ENCODE measurements at regions not wholly inside any gene's neighbourhood (a gene's known extent, or its start where the extent isn't known, plus 50 kb on each side); places are given as distances from the start of the nearest gene placed in this dataset.

DNA sequence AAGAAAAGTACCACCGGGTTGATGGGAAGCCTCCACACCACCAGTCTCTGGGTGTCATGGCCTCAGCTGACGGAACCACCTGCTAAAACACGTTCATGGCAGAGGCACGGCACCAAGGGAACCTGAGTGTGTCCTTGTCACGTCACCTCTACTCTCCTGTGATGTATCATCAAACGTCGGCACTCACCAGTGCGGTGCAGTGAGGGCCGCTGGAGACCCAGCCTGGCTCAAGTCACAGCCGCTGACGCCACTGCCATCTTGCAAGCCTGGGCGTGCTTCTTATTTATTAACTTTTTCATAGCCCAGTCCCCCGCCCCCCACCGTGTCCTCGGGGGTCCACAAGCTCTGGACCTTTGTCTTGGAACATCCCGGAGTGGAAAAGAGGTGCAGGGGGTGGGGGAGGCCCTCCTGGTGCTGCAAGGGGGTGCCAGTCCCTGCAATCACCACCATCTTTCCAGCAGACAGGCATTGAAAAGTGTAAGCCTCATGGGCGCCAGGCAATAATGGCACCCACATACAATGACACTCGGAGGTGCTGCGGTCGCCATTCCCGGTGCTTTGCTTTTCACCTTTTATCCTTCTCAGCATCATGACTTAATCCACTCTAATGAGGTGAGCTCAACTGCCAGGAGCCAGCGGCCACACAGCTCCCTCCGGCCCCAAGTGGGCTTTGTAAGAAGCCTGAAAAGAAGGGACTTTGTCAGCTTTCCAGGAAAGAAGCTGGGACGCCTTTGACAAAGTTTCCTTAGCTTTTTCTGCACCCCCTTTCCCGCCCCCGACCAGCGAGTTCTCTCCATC lies 202.3 kb upstream of the IRX1 start:
- DNase-seq: peak in 1 of 2 experiments; percentile 96

- DNase-seq: peak in 1 of 2 experiments; percentile 43
These were observed 203.2 kb upstream of the IRX1 start for GRCh38 chr5:3392306-3392939.

DNA sequence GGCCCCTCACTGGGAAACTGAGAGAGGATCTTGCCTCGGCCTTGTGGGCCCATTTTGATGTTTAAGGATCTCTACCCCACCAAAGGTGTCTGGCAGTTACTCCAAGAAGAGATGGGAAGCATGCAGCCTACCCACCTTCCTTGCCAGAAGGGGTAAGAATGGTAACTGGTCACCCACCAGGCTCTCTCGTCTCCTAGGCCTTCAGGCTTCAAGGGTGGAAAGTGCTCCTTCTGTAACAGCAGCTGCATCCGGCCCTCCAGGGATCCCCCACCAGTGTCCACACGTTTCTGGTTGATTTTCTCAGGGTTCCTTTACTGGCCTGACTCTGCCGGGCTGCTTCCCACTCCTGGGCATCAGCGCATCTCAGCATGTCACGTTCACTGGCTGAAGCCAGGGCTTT lies 204.4 kb upstream of the IRX1 start:
- no peak for DNase-seq

- DNase-seq: peak in 1 of 2 experiments; percentile 16
These were observed 206.1 kb upstream of the IRX1 start for GRCh38 chr5:3389471-3390026.

GRCh38 chr5:3386637-3387036 lies 209.0 kb upstream of the IRX1 start:
- DNase-seq: no peak

GRCh38 chr5:3385991-3386519 lies 209.6 kb upstream of the IRX1 start:
- no peak for DNase-seq

DNA sequence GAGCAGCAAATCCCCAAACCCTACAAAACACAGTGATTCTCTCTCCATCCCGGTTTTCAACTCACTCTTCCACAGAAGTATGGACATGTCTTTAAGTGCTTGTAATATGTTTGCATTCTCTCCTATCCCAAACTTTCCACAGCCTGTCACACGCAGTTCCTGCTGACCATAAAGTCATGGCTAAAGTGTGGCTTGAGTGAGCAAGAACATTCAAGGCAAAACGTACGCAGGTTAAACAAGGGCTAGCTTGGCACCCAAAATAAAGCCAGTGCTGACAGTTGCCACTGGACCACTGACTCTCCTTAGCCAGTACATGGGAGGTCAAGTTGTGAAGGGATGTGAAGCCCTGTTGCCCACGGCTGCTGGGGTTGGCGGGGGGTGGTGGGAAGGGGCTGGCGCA lies 211.1 kb upstream of the IRX1 start:
- DNase-seq: no peak

GRCh38 chr5:3382782-3383181 lies 212.8 kb upstream of the IRX1 start:
- no peak for DNase-seq

DNA sequence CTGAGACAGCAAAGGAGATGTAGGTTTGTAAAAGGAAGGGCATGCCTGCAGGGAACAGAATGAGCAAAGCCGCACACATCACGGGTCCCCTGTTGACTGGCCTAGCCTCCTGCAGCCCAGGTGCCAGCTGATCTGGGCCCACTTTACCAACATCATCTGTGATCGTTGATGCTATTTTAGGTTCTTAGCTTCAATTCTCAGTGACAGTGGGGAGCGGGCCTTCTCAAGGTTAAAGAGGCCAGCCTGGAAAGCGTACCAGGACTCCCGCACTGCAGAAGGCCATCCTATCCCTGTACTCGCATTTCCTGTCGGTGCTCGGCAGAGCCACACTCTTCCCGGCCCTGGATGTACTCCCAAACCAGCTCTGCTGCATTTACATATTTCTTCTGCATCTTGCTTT lies 213.5 kb upstream of the IRX1 start:
- DNase-seq: no peak

DNA sequence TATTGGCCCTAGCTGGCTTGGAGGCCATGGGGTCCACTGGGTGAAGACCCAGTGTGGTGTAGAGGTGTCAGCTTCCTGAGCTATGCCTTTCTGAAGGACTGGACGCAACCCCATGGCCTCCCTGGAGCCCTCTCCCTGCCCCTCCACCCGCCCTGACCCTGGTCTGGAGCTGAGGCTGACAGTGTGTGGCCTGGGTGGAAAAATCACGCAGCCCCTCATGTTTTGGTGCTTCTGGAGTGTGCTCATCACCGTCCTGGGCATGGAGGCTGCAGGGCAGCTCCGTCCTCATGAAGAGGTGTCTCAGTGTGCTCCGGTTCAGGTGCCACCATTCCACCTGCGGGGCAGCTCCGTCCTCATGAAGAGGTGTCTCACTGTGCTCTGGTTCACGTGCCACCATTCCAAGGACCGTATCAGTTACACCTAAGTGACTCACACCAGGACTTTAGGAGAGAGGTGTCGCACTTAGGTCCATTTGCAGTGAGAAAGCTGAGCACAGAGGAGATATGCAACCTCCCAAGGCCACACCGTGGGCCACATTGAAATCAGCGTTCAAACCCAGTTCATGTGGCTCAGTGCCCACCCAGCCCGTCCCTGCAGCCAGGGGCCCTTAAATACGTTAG lies 214.3 kb upstream of the IRX1 start:
- no peak for DNase-seq

DNA sequence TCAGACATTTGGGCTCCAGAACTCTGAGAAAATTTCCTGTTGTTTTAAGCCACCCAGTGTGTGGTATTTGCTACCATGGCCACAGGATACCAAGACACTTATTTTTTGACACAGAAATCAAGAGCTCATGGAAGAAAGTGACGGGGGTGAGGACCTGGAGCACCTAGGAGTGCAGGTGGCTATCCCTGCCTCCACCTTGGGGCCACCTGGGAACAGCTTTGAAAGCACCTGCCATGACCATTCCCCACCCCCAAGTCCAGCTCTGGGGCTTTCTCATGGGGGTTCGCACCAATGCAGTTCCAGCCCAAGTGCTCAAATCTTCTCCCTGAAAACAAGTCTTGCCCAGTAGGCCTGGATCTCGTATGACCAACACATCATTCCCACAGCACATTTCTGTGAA lies 214.9 kb upstream of the IRX1 start:
- DNase-seq: no peak

DNA sequence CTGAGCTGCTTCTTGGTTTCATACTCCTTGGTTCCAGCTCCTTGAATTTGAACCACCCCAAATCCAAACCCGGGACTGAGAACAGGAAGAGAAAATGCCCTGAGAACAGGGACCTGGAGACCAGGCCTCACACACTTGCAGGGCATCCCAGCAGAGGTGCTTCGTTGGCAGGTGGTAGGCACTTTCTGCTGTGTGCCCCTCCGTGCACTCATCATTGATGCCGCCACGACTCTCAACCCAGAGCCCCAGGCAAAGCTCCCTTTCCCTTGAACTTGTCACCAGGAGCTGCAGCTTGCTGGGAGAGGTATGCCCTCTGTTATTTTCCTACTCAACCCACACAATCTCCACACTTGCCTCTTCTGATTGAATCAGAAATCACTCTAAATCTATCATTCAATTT lies 217.8 kb upstream of the IRX1 start:
- no peak for DNase-seq

- no peak for DNase-seq
These were observed 218.5 kb upstream of the IRX1 start for GRCh38 chr5:3377176-3377575.

DNA sequence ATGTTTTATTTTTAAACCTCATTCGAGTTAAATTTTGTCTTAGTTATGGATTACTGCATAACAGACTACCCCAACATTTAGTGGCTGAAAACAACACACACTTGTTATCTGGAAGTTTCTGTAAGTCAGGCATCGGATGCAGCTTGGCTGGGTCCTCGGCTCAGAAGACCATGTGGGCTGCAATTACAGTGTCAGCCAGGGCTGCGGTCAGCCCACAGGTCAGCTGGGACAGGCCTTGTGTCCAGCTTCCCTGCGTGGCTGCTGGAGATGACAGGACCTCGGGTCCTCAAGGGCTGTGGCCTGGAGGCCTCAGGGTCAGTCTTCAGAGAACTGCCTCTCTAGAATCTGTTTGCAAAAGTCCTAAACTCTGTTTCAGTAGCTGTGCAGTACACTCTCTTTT lies 219.0 kb upstream of the IRX1 start:
- DNase-seq: no peak

- DNase-seq: no peak
These were observed 219.9 kb upstream of the IRX1 start for GRCh38 chr5:3375586-3376311.

DNA sequence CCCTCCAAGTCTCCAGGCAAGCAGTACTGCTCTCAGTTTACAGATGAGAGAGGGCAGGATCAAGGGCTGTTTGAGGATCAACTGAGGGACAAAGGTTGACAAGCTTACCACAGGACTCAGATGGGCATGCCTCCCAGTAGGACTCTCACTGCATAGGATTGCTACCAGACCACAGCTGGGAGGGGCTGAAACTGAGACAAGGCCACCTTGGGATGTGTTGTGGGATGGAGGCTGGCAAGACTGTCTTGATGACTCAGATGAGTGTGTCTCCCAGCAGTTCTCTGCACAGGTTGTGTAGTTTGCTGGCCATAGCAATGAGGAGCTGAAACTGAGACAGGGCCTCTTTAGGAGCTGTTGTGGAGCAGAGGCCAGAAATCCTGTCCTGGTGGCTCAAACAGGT lies 222.2 kb upstream of the IRX1 start:
- no peak for DNase-seq

DNA sequence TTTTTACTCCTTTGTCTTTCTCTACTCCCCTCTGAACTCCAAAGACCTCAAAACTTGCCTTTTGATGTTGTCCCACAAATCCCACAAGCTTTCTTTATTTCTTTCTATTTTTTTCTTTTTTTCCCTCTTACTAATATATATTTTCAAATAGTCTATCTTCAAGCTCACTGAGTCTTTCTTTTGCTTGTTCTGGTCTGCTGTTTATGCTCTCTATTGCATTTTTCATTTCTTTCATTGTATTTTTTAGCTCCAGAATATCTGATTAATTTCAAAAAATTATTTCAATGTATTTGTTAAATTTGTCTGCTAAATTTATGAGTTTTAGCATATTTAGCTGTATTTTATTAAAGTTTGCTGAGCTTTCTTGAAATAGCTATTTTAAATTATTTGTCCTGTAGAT lies 223.3 kb upstream of the IRX1 start:
- DNase-seq: no peak

- DNase-seq: no peak
These were observed 230.0 kb upstream of the IRX1 start for GRCh38 chr5:3365501-3366215.

- DNase-seq: no peak
These were observed 230.7 kb upstream of the IRX1 start for GRCh38 chr5:3364941-3365340.

- DNase-seq: no peak
These were observed 231.2 kb upstream of the IRX1 start for GRCh38 chr5:3364433-3364832.

GRCh38 chr5:3362606-3362910 lies 233.1 kb upstream of the IRX1 start:
- no peak for DNase-seq

GRCh38 chr5:3361811-3362605 lies 233.6 kb upstream of the IRX1 start:
- no peak for DNase-seq

Measured in NCI-H524 (cell line).